GM12878 (cell line): ENCODE measurements at regions not wholly inside any gene's neighbourhood (a gene's known extent, or its start where the extent isn't known, plus 50 kb on each side); places are given as distances from the start of the nearest gene placed in this dataset.

Experiments
- ATAC-seq: fragments of 200-7000 bp; cut with Tn5 transposase; 3 replicates; pipeline ENCODE4 v1.9.1; 2020; ENCODE audit warnings: mild to moderate bottlenecking, moderate library complexity
- BruUV-seq: library from RNA; stranded (reverse); fragments of 400-500 nt; replicated peaks from 2 replicates; lab custom pipeline; 2021; lab: Mats Ljungman, UMichigan
- CTCF ChIA-PET: fragments of 300-600 bp; sonication (Branson Sonifier 250); formaldehyde crosslinking; extraction: SDS; loops from one replicate; lab custom pipeline; 2021; ENCODE audit warnings: inconsistent platforms; lab: Yijun Ruan, JAX
- POLR2A ChIA-PET: fragments of 350-600 bp; formaldehyde crosslinking; extraction: SDS; loops from one replicate; lab custom pipeline; 2021; ENCODE audit warnings: inconsistent platforms; lab: Charles Lee
- RAD21 ChIA-PET: fragments of 300-600 bp; sonication (Branson Sonifier 250); formaldehyde crosslinking; loops from one replicate; lab custom pipeline; 2023; ENCODE audit warnings: antibody characterized with exemption; ENCODE audit not compliant: unreplicated experiment; lab: Charles Lee
- SMC1A ChIA-PET: fragments of 300-600 bp; sonication (Branson Sonifier 250); formaldehyde crosslinking; loops from one replicate; lab custom pipeline; 2023; ENCODE audit not compliant: unreplicated experiment, uncharacterized antibody; lab: Charles Lee
- DNase-seq: peaks from one replicate; pipeline ENCODE4 v3.0.0-alpha.2; 2011; ENCODE audit warnings: low read depth, low spot score
- FAIRE-seq: peaks from 3 replicates; lab custom pipeline; 2011; peaks lifted over from hg19 to GRCh38; lab: Jason Lieb, UNC
- H2AFZ ChIP-seq: 2 replicates; pipeline ENCODE4 v1.6.0; 2011; ENCODE audit warnings: low read depth, low read length, control low read depth; ENCODE audit not compliant: control insufficient read depth
- H3K27ac ChIP-seq: 2 replicates; pipeline ENCODE4 v1.5.1; 2011; ENCODE audit warnings: control low read depth; ENCODE audit not compliant: control insufficient read depth, insufficient read depth
- H3K27me3 ChIP-seq, 2 experiments: replicated peaks in 1 of 2; 2 replicates each; pipeline versions ENCODE4 v1.6.0 to v1.6.1; 2011; ENCODE audit warnings: low read length in 1 of 2; ENCODE audit not compliant: control insufficient read depth in 2 of 2, insufficient read depth in 2 of 2
- H3K36me3 ChIP-seq, 2 experiments: 2 replicates each; pipeline ENCODE4 v1.5.1; 2011; ENCODE audit warnings: low read length in 1 of 2; ENCODE audit not compliant: control insufficient read depth in 2 of 2, insufficient read depth in 2 of 2
- H3K4me1 ChIP-seq: 2 replicates; pipeline ENCODE4 v1.6.1; 2011; ENCODE audit warnings: mild to moderate bottlenecking, low read length, moderate library complexity, mixed read lengths; ENCODE audit not compliant: control insufficient read depth, insufficient read depth
- H3K4me2 ChIP-seq: 2 replicates; pipeline ENCODE4 v1.6.0; 2011; ENCODE audit warnings: control low read depth; ENCODE audit not compliant: control insufficient read depth, insufficient read depth
- H3K4me3 ChIP-seq: fragments of 200-600 bp; sonication (generic); 2 replicates; pipeline ENCODE4 v1.5.1; 2016
- H3K79me2 ChIP-seq: 2 replicates; pipeline ENCODE4 v1.6.0; 2011; ENCODE audit warnings: low read length; ENCODE audit not compliant: control insufficient read depth, insufficient read depth
- H3K9ac ChIP-seq: 2 replicates; pipeline ENCODE4 v1.8.0; 2011; ENCODE audit warnings: low read length, control low read depth, mixed read lengths; ENCODE audit not compliant: control insufficient read depth, insufficient read depth
- H3K9me3 ChIP-seq: replicated peaks from 3 replicates; pipeline ENCODE4 v1.5.1; 2011; ENCODE audit warnings: mild to moderate bottlenecking, low read length; ENCODE audit not compliant: control insufficient read depth, insufficient read depth
- H4K20me1 ChIP-seq: 2 replicates; pipeline ENCODE4 v1.6.0; 2011; ENCODE audit not compliant: control insufficient read depth, insufficient read depth
- ATF3 ChIP-seq: IDR thresholded peaks from 2 replicates; pipeline ENCODE4 v1.6.1; 2011; ENCODE audit warnings: low read depth, mild to moderate bottlenecking, low read length, moderate library complexity, borderline replicate concordance; ENCODE audit errors: extremely low read depth
- ATF7 ChIP-seq: fragments of 450-650 bp; IDR thresholded peaks from 2 replicates; pipeline ENCODE4 v1.6.1; 2016; ENCODE audit warnings: low read depth, mild to moderate bottlenecking
- IRF4 ChIP-seq: IDR thresholded peaks from 2 replicates; pipeline ENCODE4 v1.6.1; 2011; ENCODE audit warnings: low read depth, low read length
- IRF5 ChIP-seq: fragments of 450-650 bp; IDR thresholded peaks from 2 replicates; pipeline ENCODE4 v1.6.1; 2017; ENCODE audit warnings: borderline replicate concordance
- MEF2A ChIP-seq: IDR thresholded peaks from 2 replicates; pipeline ENCODE4 v1.6.1; 2011; ENCODE audit warnings: low read depth, mild to moderate bottlenecking, low read length, moderate library complexity; ENCODE audit not compliant: insufficient read depth
- MTA2 ChIP-seq: fragments of 450-650 bp; IDR thresholded peaks from 2 replicates; pipeline ENCODE4 v1.6.1; 2016; ENCODE audit warnings: low read depth, mild to moderate bottlenecking, moderate library complexity
- MYC ChIP-seq: IDR thresholded peaks from 2 replicates; pipeline ENCODE4 v1.6.1; 2011; ENCODE audit warnings: mild to moderate bottlenecking, low read length, moderate library complexity, inconsistent platforms; ENCODE audit not compliant: insufficient read depth, insufficient replicate concordance, insufficient read length, severe bottlenecking
- NBN ChIP-seq: fragments of 450-650 bp; IDR thresholded peaks from 2 replicates; pipeline ENCODE4 v1.6.1; 2016
- PAX5 ChIP-seq: IDR thresholded peaks from 2 replicates; pipeline ENCODE4 v1.6.1; 2011; ENCODE audit warnings: low read depth, low read length, borderline replicate concordance
- PBX3 ChIP-seq: IDR thresholded peaks from 2 replicates; pipeline ENCODE4 v1.6.1; 2011; ENCODE audit warnings: mild to moderate bottlenecking, low read depth, low read length, moderate library complexity; ENCODE audit not compliant: insufficient replicate concordance
- PML ChIP-seq: IDR thresholded peaks from 2 replicates; pipeline ENCODE4 v1.6.1; 2012; ENCODE audit warnings: low read length, inconsistent platforms
- RBBP5 ChIP-seq: fragments of 200-600 bp; sonication (generic); conservative IDR thresholded peaks from 2 replicates; pipeline ENCODE4 v1.6.1; 2016
- SMC3 ChIP-seq: IDR thresholded peaks from 2 replicates; pipeline ENCODE4 v1.6.1; 2011; ENCODE audit warnings: low read length, improper control_type of control experiment, borderline replicate concordance
- SREBF1 ChIP-seq: IDR thresholded peaks from 2 replicates; pipeline ENCODE4 v1.6.1; 2012; ENCODE audit warnings: mild to moderate bottlenecking, low read length
- SUPT20H ChIP-seq: IDR thresholded peaks from 2 replicates; pipeline ENCODE4 v1.6.1; 2011; ENCODE audit warnings: low read depth, mild to moderate bottlenecking, low read length, moderate library complexity, borderline replicate concordance; ENCODE audit not compliant: control insufficient read depth
- YBX1 ChIP-seq: fragments of 450-650 bp; IDR thresholded peaks from 2 replicates; pipeline ENCODE4 v1.6.1; 2016; ENCODE audit warnings: antibody characterized with exemption
- YY1 ChIP-seq: IDR thresholded peaks from 2 replicates; pipeline ENCODE4 v1.6.1; 2011; ENCODE audit warnings: low read depth, mild to moderate bottlenecking, low read length
- ZNF24 ChIP-seq: fragments of 450-650 bp; IDR thresholded peaks from 2 replicates; pipeline ENCODE4 v1.6.1; 2017; ENCODE audit warnings: antibody characterized with exemption, mild to moderate bottlenecking
- ZNF687 ChIP-seq: fragments of 450-650 bp; IDR thresholded peaks from 2 replicates; pipeline ENCODE4 v1.6.1; 2017; ENCODE audit warnings: mild to moderate bottlenecking, moderate library complexity
- WGBS: methylation state at CpG from one replicate; pipeline ENCODE4 v1.1.6; 2016; ENCODE audit warnings: low lambda C conversion rate; ENCODE audit not compliant: insufficient replicate concordance, insufficient coverage; ENCODE audit errors: missing lambda C conversion rate; 5-methylcytosine and 5-hydroxymethylcytosine counted together
- in situ Hi-C: fragments of 300-500 bp; cut with MboI; formaldehyde crosslinking; loops from 9 replicates; pipeline ENCODE4 v1.14.3; 2018; ENCODE audit warnings: mixed read lengths
- intact Hi-C: fragments of 100-400 bp; cut with micrococcal nuclease; formaldehyde crosslinking; loops from one replicate; pipeline ENCODE4 v1.14.2; 2022; ENCODE audit not compliant: unreplicated experiment

GRCh38 chr10:83988435-83988834 is 150.9 kb upstream of the GHITM start (continued):
- TF ChIP-seq SMC3 (no peak), RBBP5 (no peak), ZNF687 (no peak), ZNF24 (no peak), PML (no peak), PBX3 (no peak)

- ChIA-PET SMC1A (interaction anchor here (0.6 to 1.3 kb wide), 4 partner anchors 11 to 54 kb away, joined by 3 to 4 read pairs (median 3); no protein-coding TSS in a partner anchor), POLR2A (no interaction called here), CTCF (no interaction called here), RAD21 (no interaction called here)
- no peak overlapping the region for H2AFZ ChIP-seq
- FAIRE-seq (peak; percentile 95), DNase-seq (peak; percentile 90), ATAC-seq (peak; percentile 95)
- BruUV-seq: no TSS peak
- peaks cover 25% of the 10 kb centered on the region for H3K4me1 ChIP-seq
- H3K27me3 ChIP-seq: no peaks in the 10 kb centered on the region
- H3K4me3 ChIP-seq: no peak overlapping the region
- no peak overlapping the region for H3K9ac ChIP-seq
- H3K79me2 ChIP-seq: no peaks in the 10 kb centered on the region
- H3K36me3 ChIP-seq: no peaks in the 10 kb centered on the region
- intact Hi-C loops: loop anchor here (5.0 to 10.0 kb wide), 5 partner anchors 73 to 1175 kb away; no protein-coding TSS in a partner anchor
- H3K4me2 ChIP-seq: peak overlapping the region; percentile 61
- in situ Hi-C loops: no loop called here
- peaks cover 5% of the 10 kb centered on the region; the same call in 2 of the 3 replicates for H3K9me3 ChIP-seq
- H3K27ac ChIP-seq: peak overlapping the region; percentile 38
- 0% methylated on average over 3 of the region's 3 CpGs for WGBS
- H4K20me1 ChIP-seq: no peaks in the 10 kb centered on the region
- TF ChIP-seq YBX1 (no peak), MTA2 (peak; percentile 80), ATF3 (no peak), YY1 (no peak), SUPT20H (no peak), NBN (no peak), SREBF1 (no peak), PAX5 (peak; percentile 84), MYC (no peak), MEF2A (0 out of 2 replicates have a peak, but pooled peaks have one; percentile 51), IRF4 (peak; percentile 86), IRF5 (no peak), ATF7 (peak; percentile 31; the same call in 1 of the 2 replicates)
Measured at GRCh38 chr10:83990126-83990525, 149.2 kb upstream of the GHITM start.
